AG10803 (cell line): ENCODE measurements at regions not wholly inside any gene's neighbourhood (a gene's known extent, or its start where the extent isn't known, plus 50 kb on each side); places are given as distances from the start of the nearest gene placed in this dataset.

Experiments used
- DNase-seq: peaks from one replicate; pipeline ENCODE4 v3.0.0; 2010; ENCODE audit warnings: low read depth
- H3K4me3 ChIP-seq: 2 replicates; pipeline ENCODE4 v1.5.1; 2011; ENCODE audit warnings: mild to moderate bottlenecking, low read length, control low read depth
- TF ChIP-seq, protein P1 (sequence below): conservative IDR thresholded peaks from 2 replicates; pipeline ENCODE4 v1.5.1; 2011; ENCODE audit warnings: mild to moderate bottlenecking, low read length, control low read depth, inconsistent platforms

DNA sequence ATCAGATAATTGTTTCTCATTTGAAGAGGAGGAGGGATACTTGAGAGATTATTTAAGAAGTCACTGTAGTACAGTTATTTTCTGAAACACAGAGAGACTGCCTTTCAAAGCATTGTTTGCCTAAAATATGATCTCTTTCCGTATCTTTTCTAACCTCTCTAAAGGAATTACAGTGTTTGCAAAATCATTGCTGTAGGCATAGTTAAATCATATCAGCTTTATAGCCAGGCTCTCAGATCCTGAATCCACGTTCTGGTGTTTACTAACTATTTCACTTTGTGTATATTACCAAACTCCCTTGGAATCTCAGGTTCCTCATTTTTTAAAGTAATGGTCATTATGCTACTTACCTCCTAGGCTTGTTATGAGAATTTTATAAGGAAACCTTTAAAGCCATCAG lies 1151.6 kb upstream of the CDH9 start:
- no peak overlapping the region for H3K4me3 ChIP-seq
- TF ChIP-seq, protein P1, sequence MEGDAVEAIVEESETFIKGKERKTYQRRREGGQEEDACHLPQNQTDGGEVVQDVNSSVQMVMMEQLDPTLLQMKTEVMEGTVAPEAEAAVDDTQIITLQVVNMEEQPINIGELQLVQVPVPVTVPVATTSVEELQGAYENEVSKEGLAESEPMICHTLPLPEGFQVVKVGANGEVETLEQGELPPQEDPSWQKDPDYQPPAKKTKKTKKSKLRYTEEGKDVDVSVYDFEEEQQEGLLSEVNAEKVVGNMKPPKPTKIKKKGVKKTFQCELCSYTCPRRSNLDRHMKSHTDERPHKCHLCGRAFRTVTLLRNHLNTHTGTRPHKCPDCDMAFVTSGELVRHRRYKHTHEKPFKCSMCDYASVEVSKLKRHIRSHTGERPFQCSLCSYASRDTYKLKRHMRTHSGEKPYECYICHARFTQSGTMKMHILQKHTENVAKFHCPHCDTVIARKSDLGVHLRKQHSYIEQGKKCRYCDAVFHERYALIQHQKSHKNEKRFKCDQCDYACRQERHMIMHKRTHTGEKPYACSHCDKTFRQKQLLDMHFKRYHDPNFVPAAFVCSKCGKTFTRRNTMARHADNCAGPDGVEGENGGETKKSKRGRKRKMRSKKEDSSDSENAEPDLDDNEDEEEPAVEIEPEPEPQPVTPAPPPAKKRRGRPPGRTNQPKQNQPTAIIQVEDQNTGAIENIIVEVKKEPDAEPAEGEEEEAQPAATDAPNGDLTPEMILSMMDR = no peak
- no peak for DNase-seq

DNA sequence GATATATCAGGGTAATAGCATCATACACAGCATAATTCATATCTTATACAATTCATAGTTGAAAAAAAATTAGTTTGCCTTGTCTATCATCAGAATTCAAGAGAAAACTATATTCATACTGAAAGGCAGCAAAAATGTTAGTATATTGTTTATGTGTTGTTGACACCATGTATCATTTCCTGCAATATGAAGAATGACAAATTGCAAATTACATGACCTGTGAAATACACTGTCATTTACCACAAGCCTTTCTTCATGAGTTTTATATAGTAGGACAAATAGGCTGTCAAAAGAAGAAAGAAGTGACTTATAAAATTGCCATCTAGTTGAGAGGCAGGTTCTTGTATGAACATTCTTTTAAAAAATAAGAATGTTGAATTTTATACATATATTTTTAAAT lies 1136.3 kb upstream of the CDH9 start:
- H3K4me3 ChIP-seq = no peak overlapping the region

DNA sequence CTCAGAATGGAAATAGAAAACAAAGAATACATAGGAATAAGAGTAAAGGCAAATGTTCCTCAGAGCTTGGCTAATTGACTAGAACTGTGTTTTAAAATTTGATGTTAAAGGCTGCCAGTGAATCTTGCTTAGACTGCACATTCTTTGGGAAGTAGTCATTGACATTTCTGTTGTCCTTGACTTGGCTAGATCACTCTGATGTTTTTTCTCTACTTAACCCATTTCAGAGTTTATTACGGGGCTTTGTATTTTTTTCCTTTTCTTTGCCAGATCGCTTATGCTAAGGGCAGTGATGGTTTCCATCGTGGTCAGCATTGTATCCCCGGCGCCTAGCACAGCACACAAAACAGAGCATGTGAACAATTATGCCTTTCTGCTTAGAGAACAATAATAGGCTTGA lies 1126.7 kb upstream of the CDH9 start:
- TF ChIP-seq, protein P1 = no peak
- DNase-seq = no peak
- H3K4me3 ChIP-seq = no peak overlapping the region

More for the DNA sequence above, 1136.3 kb upstream of the CDH9 start:
- TF ChIP-seq, protein P1 = no peak
- DNase-seq = no peak

DNA sequence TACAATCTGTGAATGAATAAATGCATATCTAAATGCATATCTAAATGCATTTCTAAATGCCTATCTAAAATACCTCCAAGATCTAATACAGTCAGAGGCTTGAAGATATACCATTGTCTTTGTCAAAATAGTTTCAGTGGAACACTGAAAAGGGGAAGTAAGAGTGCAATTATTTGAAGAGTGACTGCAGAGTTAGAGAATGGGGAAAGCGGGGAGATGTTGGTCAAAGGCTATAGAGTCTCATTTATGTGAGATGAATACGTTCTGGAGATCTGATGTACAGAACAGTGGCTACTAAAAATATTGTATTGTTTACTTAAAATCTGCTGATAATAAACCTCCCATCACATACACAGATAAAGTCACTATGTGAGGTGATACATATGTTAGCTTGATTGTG lies 1126.2 kb upstream of the CDH9 start:
- TF ChIP-seq, protein P1 = no peak
- DNase-seq = no peak
- no peak overlapping the region for H3K4me3 ChIP-seq

DNA sequence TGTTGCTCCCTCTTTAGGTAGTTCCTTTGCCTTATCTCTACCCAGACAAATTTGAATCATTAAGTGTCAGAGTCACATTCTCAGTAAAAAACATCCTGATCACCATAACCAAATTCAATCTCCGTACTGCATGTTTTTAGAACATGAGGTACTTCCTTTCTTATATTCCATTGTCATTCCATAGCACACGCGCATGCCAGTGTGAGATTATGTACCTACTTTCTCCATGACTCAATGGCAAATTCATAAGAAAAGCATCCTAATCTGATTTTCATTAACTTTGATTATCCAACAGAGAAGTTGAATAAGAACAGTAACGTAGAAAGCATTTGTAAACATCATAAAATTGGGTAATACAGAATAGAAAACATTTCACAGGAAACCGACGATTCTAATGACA lies 1118.6 kb upstream of the CDH9 start:
- DNase-seq = no peak
- H3K4me3 ChIP-seq = no peak overlapping the region
- TF ChIP-seq, protein P1 = no peak

DNA sequence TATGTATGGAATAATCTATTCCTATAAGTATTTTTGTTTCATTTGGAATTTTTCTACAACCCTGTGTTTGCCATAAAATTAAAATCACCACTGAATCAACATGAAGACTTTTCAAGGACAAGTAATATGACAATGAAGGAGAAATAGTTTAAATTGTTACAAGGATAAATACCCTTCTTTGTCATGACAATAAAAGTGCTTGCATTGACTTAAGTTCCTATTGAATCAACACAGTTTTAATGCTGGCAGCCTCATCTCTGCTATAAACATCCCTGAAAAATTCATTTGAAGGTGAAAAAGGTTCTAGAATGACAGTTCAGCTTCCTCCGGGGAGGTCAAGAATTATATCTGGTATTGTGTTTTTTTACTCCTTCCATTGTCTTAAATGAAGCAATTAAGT lies 1105.1 kb upstream of the CDH9 start:
- no peak overlapping the region for H3K4me3 ChIP-seq
- no peak for DNase-seq

DNA sequence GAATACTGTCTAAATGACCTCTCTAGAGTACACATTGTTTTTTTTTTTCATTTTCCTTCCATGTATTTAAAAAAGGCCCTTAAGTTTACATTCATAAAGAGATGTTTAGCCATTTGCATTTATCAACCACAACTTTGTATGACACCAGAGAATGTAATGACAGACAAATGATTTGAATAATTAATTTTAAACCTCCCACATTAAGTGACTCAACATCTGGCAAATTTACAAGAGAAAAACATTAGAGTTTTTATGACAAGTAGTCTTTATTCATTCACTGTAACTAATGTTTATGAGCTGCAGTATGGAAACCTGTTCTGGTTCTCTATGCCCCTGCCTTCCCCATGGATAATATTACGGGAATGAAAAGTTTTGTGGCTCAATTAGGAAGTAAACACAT lies 1093.8 kb upstream of the CDH9 start:
- H3K4me3 ChIP-seq = no peak overlapping the region
- TF ChIP-seq, protein P1 = no peak
- DNase-seq = no peak

More for the DNA sequence above, 1105.1 kb upstream of the CDH9 start:
- TF ChIP-seq, protein P1 = no peak
